ENCODE measurements at regions not wholly inside any gene's neighbourhood (a gene's known extent, or its start where the extent isn't known, plus 50 kb on each side); places are given as distances from the start of the nearest gene placed in this dataset.

DNA sequence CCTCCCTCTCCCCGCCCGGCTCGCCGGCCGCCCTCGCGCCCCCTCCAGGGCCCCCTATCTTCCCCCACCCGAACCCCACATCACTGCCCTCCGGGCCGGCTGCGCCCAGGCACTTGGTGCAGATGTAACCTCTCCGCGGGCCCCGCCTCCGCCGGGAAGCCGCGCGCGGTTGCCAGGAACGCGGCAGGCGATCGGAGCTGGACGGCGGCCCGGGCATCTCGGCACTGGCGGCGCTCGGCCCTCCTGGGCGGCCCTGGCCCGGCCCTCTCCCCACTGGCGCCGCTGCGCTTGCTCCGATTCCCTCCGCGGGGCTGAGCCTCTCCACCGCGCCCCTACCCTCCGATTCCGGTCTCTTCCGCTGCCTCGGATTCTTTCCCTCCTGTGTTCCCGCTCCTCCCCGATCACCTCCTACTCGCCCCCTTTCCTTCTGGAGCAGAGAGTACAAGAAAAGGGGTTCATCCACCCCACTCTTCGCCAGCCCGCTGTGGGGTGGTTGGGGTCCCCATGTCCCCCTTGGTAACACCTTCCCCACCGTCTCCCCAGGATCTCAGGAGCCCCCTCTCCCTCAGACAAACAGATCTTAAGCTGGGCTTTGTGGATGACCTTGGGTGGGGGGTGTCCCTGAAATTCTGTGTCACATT is 70.6 kb downstream of the C9orf50 start:
- TF ChIP-seq CTCF (conservative IDR thresholded peaks at IDR 0.05 in 1 of 2, IDR thresholded peaks at IDR 0.05 in 1 of 2; ENCODE audit: extremely low read depth in 1 of 2, insufficient read depth in 1 of 2, low read depth in 1 of 2, low read length in 2 of 2) (no peak), EZH2 (IDR thresholded peaks at IDR 0.05; ENCODE audit: borderline replicate concordance, low read length) (no peak)

Measured in mammary epithelial cell (primary cell).